ENCODE measurements at regions not wholly inside any gene's neighbourhood (a gene's known extent, or its start where the extent isn't known, plus 50 kb on each side); places are given as distances from the start of the nearest gene placed in this dataset.

GRCh38 chr2:128710242-128710641 lies 391.6 kb upstream of the HS6ST1 start:
- DNase-seq, result no peak

DNA sequence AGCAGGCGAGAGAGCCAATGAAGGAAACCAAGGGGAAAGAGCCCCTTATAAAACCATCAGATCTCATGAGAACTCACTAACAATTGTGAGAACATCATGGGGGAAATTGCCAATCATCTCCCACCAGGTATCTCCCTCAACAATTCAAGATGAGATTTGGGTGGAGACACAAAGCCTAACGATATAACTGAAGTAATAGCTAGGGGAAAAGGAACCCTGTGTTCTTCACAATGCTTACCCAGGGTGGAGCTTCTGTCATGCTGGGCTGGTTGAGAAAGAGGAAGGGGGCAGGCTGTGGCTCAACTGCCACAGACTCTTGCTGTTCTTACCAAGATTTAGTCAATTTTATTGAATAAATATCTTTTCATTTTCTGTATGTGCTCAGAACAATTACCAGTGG lies 392.1 kb upstream of the HS6ST1 start:
- DNase-seq, result no peak

- DNase-seq, result no peak
These were observed 395.6 kb upstream of the HS6ST1 start for GRCh38 chr2:128714285-128714684.

DNA sequence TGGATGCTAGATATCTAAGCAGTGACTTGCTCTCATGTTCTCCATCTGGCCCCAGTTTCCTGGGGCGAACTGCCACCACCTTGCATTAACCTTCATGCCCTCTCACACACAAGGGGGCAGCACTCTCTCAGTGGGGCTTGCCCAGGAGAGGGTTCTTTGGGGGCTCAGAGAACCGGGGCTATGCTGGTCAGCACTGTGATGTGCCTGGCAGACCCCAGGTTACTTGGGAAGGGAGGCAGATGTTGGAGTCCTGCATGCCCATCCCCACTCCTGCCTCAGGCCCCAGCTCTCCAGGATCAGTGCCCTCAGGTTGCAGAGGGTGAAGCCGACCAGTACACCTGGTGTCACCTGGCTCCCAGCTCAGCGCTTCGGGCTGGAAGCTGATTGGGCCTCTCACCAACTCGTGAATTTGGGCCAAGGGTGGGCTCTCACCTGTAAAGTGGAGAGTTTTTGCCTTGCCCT lies 396.2 kb upstream of the HS6ST1 start:
- DNase-seq, result no peak

DNA sequence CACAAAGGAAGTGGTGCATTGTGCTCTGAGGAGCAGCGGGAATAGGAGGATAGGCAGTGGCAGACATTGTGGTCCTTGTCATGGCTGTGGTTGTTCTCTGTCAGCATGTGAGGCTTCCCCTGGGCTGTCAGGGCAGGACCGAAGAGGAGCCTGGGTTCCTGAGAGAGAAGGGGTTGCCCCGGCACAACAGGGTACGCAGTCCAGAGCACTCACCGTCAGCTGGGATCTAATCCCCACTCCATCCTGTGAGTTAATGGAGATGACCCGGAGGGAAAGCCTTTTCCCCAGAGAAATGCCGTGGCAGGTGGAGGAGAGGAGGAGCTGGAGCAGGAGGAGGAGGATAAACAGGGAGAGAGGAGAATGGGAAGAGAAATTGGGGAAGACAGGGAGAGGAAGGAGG lies 396.7 kb upstream of the HS6ST1 start:
- no peak for DNase-seq

DNA sequence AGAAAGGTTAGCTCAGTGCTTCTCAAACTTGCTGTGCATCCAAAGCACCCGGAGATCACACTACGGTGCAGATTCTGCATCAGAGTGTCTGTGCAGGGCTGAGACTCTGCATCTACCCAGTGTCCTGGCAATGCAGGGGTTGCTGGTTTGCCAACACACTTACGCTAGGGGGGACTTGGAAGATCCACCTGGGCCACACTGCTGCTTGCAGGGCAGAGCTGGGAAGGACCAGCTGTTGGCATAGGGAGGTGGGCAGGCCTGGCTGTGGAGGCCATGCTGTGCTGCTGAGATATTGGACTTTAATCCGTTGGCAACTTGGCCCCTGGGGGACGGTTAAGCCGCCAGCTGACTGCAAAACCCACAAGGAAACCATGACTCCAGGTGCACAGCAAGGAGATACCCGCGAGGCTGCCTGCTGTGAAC lies 397.6 kb upstream of the HS6ST1 start:
- DNase-seq, result no peak

GRCh38 chr2:128717758-128718710 lies 399.4 kb upstream of the HS6ST1 start:
- DNase-seq, result no peak

DNA sequence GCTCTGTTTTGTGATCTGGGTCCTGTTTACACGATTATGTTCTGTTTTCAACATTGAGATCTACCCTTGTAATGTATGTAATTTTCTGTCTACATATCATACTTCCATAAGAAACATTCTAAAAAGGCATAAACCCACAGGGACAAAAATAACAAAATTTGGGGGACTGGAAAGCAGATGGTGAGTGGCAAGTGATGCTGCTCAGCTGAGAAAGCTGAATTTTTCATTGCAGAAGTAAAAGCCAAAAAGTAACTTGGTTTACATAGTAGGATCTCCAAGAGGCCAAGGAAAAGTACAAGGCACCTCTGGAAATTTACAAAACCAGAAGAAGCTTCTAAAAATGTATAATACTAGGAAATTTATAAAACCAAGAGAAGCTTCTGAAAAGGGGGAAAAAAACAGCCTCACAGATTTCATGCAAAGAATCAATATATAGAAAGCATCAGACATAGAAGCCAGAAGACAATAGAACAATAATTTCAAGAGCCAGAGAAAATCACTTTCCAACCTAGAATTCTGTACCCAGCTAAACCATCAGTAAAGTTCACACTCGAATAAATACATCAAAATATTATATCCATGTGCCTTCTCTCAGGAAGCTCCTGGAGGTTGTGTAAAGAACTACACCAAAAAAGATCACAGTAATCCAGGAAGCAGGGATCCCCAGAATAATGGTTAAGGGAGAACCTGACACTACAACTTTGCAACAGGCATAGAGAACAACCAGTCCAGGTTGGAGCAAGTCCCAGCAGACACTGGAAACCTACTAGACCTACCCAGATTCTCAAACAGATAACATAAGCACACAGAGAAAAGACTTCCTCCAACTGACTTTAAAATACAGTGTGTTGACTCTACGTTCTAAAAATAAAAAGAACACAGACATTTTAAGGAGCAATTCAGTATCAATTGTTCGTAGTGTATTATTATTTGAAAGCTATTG lies 401.7 kb upstream of the HS6ST1 start:
- DNase-seq, result no peak

- no peak for DNase-seq
These were observed 402.4 kb upstream of the HS6ST1 start for GRCh38 chr2:128721096-128721495.

- no peak for DNase-seq
These were observed 403.8 kb upstream of the HS6ST1 start for GRCh38 chr2:128722489-128722888.

DNA sequence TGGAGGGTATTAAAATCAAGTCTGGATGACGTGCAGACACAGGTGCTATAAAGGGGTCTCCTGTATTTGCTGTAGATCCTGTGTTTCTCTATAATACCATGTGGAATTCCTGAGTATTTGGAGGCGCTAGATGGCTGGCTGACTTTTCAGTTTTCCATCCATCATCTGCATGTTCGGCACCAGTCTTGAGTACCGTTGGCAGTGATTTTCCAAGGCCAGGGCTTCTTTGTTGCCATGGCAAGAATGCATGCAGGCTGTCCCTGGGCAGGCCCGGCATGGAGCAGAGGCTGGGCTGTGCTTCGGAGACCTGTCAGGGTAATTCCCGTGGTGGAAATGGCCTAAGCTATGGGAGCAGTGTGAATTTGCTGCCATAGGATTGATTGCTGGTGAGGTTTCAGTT lies 405.9 kb upstream of the HS6ST1 start:
- DNase-seq, result no peak

DNA sequence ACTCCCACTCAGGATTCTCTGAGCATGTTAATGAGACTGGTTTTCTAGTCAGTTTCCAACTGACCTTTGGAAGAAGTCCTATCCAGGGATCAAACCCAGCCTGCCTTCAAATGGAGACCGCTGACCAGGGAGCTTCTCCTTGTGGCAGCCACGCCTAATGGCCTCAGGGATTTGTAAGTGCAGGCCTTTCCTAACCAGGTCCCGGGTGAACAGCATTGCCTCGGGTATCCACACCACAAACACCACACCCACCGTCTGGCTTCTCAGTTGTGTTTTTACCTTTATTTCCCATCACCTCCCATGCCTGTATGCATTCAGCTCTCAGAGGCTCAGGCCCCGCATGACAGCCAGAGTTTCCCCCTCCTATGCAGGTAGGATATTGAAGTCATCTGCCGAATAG lies 406.3 kb upstream of the HS6ST1 start:
- no peak for DNase-seq

DNA sequence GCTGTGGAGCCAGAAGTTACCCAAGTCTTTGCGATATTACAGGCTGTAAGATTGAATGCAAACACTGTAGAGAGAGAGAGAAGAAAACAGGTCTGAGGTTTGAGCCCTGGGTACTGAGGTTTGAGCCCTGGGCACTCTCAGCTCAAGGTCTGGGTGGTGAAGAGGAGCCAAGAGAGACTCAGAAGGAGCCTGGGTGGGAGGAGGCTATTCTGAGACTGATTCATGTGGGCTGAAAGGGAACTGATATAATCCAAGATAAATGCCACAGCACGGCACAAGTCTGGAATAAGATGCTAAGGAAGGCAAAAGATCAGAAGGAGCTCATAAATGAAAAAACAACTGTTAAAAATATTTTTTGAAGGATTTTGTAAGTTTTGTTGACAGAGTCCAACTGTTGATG lies 407.6 kb upstream of the HS6ST1 start:
- DNase-seq, result no peak

- no peak for DNase-seq
These were observed 408.2 kb upstream of the HS6ST1 start for GRCh38 chr2:128726911-128727310.

DNA sequence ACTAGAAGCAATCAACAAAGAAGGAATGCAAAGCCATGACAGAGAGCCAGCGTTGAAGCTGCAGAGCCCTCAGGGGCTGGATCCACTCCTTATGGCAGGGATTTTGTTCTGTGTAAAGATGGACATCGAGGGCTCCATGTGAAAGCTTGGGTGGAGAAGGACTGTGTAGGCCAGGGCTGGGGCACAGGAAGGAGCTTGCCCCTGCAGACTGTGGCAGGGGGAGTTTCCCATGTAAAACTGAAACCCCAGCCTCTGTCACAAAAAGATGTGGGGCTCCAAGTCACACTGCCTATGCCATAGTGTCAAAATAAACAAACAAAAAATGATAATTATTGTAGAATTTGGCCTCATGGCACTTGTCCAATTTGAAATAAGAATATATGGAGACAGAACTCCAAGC lies 408.7 kb upstream of the HS6ST1 start:
- no peak for DNase-seq

- no peak for DNase-seq
These were observed 409.2 kb upstream of the HS6ST1 start for GRCh38 chr2:128727914-128728313.

GRCh38 chr2:128729051-128729450 lies 410.4 kb upstream of the HS6ST1 start:
- DNase-seq, result no peak

- DNase-seq, result no peak
These were observed 413.5 kb upstream of the HS6ST1 start for GRCh38 chr2:128731994-128732650.

DNA sequence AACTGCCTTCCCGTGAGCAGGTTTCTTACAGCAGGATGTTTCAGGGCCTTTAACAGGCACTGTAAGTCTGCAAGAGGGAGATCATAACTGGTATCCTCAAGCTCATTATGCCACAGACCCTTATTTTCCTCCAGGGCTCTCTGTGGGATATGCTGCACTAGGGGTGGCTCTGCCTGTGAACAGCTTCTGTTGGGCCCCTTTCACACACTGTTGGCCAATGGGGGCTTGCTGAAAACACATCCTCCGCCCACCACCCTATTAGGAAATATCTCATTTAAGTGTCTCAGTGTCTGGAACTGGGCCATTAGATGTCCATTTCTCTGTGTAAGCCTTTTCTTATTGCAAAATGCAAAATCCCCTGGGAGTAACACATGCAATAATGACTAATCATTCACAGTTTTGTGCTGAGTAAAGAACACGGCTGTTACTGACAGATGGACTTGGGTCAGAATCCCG lies 414.3 kb upstream of the HS6ST1 start:
- DNase-seq, result no peak

GRCh38 chr2:128733450-128733849 lies 414.8 kb upstream of the HS6ST1 start:
- DNase-seq, result no peak

GRCh38 chr2:128734521-128735295 lies 416.0 kb upstream of the HS6ST1 start:
- no peak for DNase-seq

GRCh38 chr2:128735296-128735960 lies 416.8 kb upstream of the HS6ST1 start:
- no peak for DNase-seq
